Sigmoid colon (tissue), 6 donors: ENCODE measurements at regions not wholly inside any gene's neighbourhood (a gene's known extent, or its start where the extent isn't known, plus 50 kb on each side); places are given as distances from the start of the nearest gene placed in this dataset.

ENCODE experiments used
- DNase-seq: peaks from one replicate; pipeline ENCODE4 v3.0.0-alpha.2; 2019
- H3K27ac ChIP-seq, 4 donors: fragments of 200-600 bp; sonication (generic); one replicate each; pipeline ENCODE4 v1.5.1; 2016 to 2019; ENCODE audit warnings: mild to moderate bottlenecking in 1 of 4
- H3K27me3 ChIP-seq, 3 donors: fragments of 200-600 bp; sonication (generic); one replicate each; pipeline ENCODE4 v1.5.1; 2019; ENCODE audit warnings: mild to moderate bottlenecking in 1 of 3
- H3K36me3 ChIP-seq, 4 donors: fragments of 200-600 bp; sonication (generic); one replicate each; pipeline ENCODE4 v1.5.1; 2016 to 2019
- H3K4me1 ChIP-seq, 4 donors: fragments of 200-600 bp; sonication (generic); one replicate each; pipeline ENCODE4 v1.5.1; 2017 to 2019
- H3K4me3 ChIP-seq, 4 donors: fragments of 200-600 bp; sonication (generic); one replicate each; pipeline ENCODE4 v1.5.1; 2017 to 2019; ENCODE audit warnings: mild to moderate bottlenecking in 2 of 4, moderate library complexity in 1 of 4
- H3K9me3 ChIP-seq, 4 donors: fragments of 200-600 bp in 3 of 4; sonication (generic) in 3 of 4; one replicate each; pipeline versions ENCODE4 v1.5.1 to v1.6.1; 2013 to 2019
- EP300 ChIP-seq, 4 donors: sonication (generic); formaldehyde crosslinking; IDR thresholded peaks; one replicate each; pipeline ENCODE4 v1.6.1; 2017; ENCODE audit warnings: antibody characterized with exemption in 4 of 4
- POLR2A ChIP-seq, 2 donors: fragments of 450-650 bp; IDR thresholded peaks; one replicate each; pipeline ENCODE4 v1.6.1; 2016; ENCODE audit warnings: antibody characterized with exemption in 2 of 2, mild to moderate bottlenecking in 2 of 2, moderate library complexity in 2 of 2
- POLR2AphosphoS5 ChIP-seq, 4 donors: sonication (generic); formaldehyde crosslinking; IDR thresholded peaks; one replicate each; pipeline ENCODE4 v1.6.1; 2017; ENCODE audit warnings: antibody characterized with exemption in 4 of 4
- WGBS, 2 donors: extraction: QIAGEN DNeasy Blood & Tissue Kit; methylation state at CpG; one replicate each; pipeline ENCODE4 v1.1.7; 2013; 5-methylcytosine and 5-hydroxymethylcytosine counted together
- intact Hi-C: fragments of 100-400 bp; cut with DNase I; formaldehyde crosslinking; loops from one replicate; pipeline ENCODE4 v1.15.1; 2023
- TF ChIP-seq, protein P1 (sequence below), 4 experiments: fragments of 450-650 bp in 3 of 4; fragments of 200-600 bp in 1 of 4; IDR thresholded peaks; one replicate each; pipeline ENCODE4 v1.5.1; 2016 to 2019; ENCODE audit warnings: antibody characterized with exemption in 4 of 4, mild to moderate bottlenecking in 3 of 4, moderate library complexity in 2 of 4
- donor health status: healthy with polysubstance abuse.
- donor health status: healthy.

DNA sequence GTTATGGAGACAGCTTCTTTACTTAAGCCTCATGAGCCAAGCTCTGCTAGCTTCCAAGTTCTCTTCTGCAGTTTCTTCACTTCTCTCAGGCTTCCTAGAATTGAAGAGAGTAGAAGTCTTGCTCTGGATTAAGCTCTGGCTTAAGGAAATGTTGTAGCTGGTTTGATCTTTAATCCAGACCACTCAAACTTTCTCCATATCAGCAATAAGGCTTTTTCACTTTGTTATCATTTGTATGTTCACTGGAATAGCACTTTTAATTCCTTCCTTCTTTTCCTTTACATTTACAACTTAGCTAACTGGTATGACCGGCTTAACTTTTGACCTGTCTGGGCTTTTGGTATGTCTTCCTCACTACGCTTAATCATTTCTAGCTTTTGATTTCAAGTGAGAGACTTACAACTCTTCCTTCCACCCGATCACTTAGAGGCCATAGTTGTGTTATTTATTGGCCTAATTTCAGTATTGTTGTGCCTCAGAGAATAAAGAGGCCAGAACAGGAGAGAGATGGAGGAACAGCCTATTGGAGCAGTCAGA is 236.6 kb upstream of the BMP2 start:
- intact Hi-C loops: no loop called here
- no peak for DNase-seq
- Histone ChIP-seq H3K9me3 (no peaks in the 10 kb centered on the region), H3K27ac (no peak overlapping the region), H3K27me3 (no peaks in the 10 kb centered on the region), H3K4me3 (no peak overlapping the region), H3K4me1 (no peaks in the 10 kb centered on the region), H3K36me3 (no peaks in the 10 kb centered on the region)
- TF ChIP-seq EP300 (IDR thresholded peaks at IDR 0.05) (no peak), POLR2AphosphoS5 (IDR thresholded peaks at IDR 0.05) (no peak), POLR2A (IDR thresholded peaks at IDR 0.05) (no peak)
- TF ChIP-seq, protein P1, sequence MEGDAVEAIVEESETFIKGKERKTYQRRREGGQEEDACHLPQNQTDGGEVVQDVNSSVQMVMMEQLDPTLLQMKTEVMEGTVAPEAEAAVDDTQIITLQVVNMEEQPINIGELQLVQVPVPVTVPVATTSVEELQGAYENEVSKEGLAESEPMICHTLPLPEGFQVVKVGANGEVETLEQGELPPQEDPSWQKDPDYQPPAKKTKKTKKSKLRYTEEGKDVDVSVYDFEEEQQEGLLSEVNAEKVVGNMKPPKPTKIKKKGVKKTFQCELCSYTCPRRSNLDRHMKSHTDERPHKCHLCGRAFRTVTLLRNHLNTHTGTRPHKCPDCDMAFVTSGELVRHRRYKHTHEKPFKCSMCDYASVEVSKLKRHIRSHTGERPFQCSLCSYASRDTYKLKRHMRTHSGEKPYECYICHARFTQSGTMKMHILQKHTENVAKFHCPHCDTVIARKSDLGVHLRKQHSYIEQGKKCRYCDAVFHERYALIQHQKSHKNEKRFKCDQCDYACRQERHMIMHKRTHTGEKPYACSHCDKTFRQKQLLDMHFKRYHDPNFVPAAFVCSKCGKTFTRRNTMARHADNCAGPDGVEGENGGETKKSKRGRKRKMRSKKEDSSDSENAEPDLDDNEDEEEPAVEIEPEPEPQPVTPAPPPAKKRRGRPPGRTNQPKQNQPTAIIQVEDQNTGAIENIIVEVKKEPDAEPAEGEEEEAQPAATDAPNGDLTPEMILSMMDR (IDR thresholded peaks at IDR 0.05): no peak
- 51 to 68% methylated on average over 3 of the region's 3 CpGs for WGBS, 2 donors

DNA sequence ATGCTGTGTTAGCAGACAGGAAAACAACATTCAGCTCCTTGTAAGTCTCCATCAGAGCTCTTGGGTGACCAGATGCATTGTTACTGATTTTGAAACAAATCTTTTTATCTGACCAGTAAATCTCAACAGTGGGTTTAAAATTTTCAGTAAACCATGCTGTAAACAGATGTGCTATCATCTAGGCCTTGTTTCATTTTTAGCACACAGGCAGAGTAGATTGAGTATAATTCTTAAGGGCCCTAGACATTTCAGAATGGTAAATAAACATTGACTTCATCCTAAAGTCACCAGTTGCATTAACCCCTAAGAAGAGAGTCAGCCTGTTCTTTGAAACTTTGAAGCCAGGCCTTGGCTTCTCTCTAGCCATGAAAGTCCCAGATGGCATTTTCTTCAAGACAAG is 237.2 kb upstream of the BMP2 start:
- no peaks in the 10 kb centered on the region for H3K36me3 ChIP-seq
- no peaks in the 10 kb centered on the region for H3K4me1 ChIP-seq
- H3K4me3 ChIP-seq: no peak overlapping the region

DNA sequence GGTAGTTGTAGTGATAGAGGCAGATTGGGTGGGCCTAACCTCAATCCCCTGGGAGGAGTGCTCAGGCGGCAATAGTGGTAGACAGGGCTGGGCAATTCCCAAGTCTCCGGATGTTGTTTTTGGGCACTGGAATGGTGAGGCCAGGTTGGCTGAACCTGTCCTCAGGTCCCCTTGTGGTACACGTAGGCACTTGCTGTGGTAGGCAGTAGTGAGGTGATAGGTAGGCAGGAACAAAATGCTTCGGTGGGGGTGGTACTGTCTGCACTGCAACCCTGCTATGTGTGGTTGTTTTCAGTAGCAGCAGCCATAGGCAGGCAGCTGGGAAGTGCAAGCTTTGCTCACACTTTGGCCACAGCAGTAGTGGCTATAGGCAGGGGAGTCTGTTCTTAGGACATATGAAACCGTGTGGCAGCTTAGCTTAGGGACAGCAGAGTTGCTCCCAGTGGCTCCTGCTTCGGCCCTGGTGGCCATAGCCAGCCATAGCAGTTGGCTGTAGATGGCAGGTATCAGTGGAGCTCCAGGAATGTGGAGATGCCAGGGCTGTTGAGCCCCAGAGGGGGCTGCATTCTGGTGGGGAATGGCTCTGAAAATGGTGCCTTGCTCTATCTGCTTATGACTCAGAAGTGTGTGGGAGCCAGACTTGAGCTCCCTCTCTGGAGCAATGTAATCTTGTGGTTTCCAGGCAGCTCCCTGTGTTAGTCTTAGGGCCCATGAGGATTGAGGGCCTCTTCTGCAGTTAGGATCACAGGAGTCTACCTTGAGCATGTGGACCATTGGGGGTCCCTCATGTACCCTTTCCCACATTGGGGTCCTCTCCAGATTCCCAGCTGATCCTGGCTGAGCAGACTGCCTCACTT is 241.8 kb upstream of the BMP2 start:
- 67 to 72% methylated on average over 6 of the region's 6 CpGs for WGBS, 2 donors
- no peak for DNase-seq
- no peaks in the 10 kb centered on the region for H3K9me3 ChIP-seq
- H3K4me1 ChIP-seq: no peaks in the 10 kb centered on the region
- intact Hi-C loops: no loop called here
- no peak overlapping the region for H3K27ac ChIP-seq
- H3K4me3 ChIP-seq: no peak overlapping the region
- H3K27me3 ChIP-seq: no peaks in the 10 kb centered on the region
- H3K36me3 ChIP-seq: no peaks in the 10 kb centered on the region
- no peak for TF ChIP-seq POLR2A (IDR thresholded peaks at IDR 0.05)
- no peak for TF ChIP-seq EP300 (IDR thresholded peaks at IDR 0.05)
- no peak for TF ChIP-seq POLR2AphosphoS5 (IDR thresholded peaks at IDR 0.05)
- TF ChIP-seq, protein P1 (IDR thresholded peaks at IDR 0.05): no peak

More for the DNA sequence above, 237.2 kb upstream of the BMP2 start:
- DNase-seq: no peak
- Histone ChIP-seq H3K9me3 (no peaks in the 10 kb centered on the region), H3K27me3 (no peaks in the 10 kb centered on the region), H3K27ac (no peak overlapping the region)
- TF ChIP-seq POLR2A (IDR thresholded peaks at IDR 0.05) (no peak), POLR2AphosphoS5 (IDR thresholded peaks at IDR 0.05) (no peak), EP300 (IDR thresholded peaks at IDR 0.05) (no peak)
- TF ChIP-seq, protein P1 (IDR thresholded peaks at IDR 0.05): no peak
- intact Hi-C loops: no loop called here

DNA sequence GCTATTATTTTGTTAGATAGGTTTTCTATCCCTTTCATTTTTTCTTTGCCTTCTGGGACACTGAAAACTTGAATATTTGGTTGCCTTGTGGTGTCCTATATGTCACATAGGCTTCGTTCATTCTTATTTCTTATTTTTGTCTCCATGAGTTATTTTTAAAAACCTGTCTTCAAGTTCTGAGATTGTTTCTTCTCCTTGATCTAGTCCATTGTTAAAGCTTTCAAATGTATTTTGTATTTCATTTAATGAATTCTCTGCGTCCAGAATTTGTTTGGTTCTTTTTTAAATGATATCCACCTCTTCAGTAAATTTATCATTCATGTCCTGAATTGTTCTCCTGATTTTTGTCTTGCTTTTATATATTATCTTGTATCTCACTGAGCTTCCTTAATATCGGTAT is 243.2 kb upstream of the BMP2 start:
- H3K27ac ChIP-seq: no peak overlapping the region
- DNase-seq: no peak
- intact Hi-C loops: no loop called here
- no peaks in the 10 kb centered on the region for H3K4me1 ChIP-seq
- H3K27me3 ChIP-seq: no peaks in the 10 kb centered on the region
- no peak overlapping the region for H3K4me3 ChIP-seq
- H3K36me3 ChIP-seq: no peaks in the 10 kb centered on the region
- TF ChIP-seq, protein P1 (IDR thresholded peaks at IDR 0.05): no peak
- TF ChIP-seq EP300 (IDR thresholded peaks at IDR 0.05) (no peak), POLR2A (IDR thresholded peaks at IDR 0.05) (no peak), POLR2AphosphoS5 (IDR thresholded peaks at IDR 0.05) (no peak)
- no peaks in the 10 kb centered on the region for H3K9me3 ChIP-seq
- 86 to 94% methylated on average over 3 of the region's 3 CpGs for WGBS, 2 donors
